ENCODE measurements at regions not wholly inside any gene's neighbourhood (a gene's known extent, or its start where the extent isn't known, plus 50 kb on each side); places are given as distances from the start of the nearest gene placed in this dataset.

DNA sequence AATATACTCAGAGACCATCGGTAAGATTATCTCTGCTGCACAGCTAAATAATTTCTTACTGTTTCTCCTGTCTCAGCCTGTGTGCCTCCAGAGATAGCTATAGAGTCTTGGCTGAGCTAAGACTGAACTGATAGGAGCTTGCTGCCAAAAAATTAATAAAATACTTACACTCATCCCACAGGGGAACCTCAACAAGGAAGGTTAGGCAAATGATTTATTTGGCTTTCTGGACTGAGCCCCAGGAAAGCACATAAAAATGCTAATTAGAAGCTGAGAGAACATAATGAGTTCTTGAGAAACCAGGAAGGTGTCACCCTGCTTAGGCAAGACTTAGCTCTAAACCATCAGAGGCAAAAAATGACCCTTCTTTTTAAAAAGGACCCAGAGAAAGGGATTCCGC lies 534.5 kb downstream of the TNS3 start:
- no peaks in the 10 kb centered on the region for H3K27me3 ChIP-seq
- TF ChIP-seq POLR2A (IDR thresholded peaks at IDR 0.05): no peak
- TF ChIP-seq, protein P1, sequence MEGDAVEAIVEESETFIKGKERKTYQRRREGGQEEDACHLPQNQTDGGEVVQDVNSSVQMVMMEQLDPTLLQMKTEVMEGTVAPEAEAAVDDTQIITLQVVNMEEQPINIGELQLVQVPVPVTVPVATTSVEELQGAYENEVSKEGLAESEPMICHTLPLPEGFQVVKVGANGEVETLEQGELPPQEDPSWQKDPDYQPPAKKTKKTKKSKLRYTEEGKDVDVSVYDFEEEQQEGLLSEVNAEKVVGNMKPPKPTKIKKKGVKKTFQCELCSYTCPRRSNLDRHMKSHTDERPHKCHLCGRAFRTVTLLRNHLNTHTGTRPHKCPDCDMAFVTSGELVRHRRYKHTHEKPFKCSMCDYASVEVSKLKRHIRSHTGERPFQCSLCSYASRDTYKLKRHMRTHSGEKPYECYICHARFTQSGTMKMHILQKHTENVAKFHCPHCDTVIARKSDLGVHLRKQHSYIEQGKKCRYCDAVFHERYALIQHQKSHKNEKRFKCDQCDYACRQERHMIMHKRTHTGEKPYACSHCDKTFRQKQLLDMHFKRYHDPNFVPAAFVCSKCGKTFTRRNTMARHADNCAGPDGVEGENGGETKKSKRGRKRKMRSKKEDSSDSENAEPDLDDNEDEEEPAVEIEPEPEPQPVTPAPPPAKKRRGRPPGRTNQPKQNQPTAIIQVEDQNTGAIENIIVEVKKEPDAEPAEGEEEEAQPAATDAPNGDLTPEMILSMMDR (IDR thresholded peaks at IDR 0.05): no peak
- WGBS, 4 donors: 78 to 89% (median 86%) methylated on average over 2 of the region's 2 CpGs
- peaks cover 3 to 39% (median 25%) of the 10 kb centered on the region in 12 donors for H3K4me1 ChIP-seq
- H3K9me3 ChIP-seq: no peaks in the 10 kb centered on the region
- H3K4me3 ChIP-seq: no peak overlapping the region
- DNase-seq (no peak), ATAC-seq (no peak)
- intact Hi-C loops (cut with DNase I): loop anchor here in 3 of 10 donors (5.0 to 10.0 kb wide), 4 partner anchors 40 to 273 kb away; no protein-coding TSS in a partner anchor
- peak overlapping the region in 1 of 12 donors; percentile 2 for H3K27ac ChIP-seq
- no peaks in the 10 kb centered on the region for H3K36me3 ChIP-seq

DNA sequence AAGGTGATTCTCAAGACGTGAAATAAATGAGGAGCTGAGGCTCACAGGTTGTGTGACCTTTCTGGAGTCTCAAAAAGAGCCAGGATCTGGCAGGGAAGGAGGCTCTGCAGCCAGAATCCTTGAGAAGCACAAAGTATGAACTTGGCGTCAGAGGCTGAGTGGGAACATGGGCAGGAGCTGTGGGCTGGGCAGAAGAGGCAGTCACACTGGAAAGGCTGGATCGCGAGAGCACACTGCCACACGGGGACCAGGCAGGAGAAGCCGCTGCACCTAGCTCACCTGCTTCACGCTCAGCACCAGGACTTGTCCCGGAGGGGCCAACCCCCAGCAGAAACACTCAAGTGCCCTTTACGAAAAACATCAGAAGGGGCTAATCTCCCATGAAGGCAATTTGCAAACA lies 535.0 kb downstream of the TNS3 start:
- TF ChIP-seq POLR2A (IDR thresholded peaks at IDR 0.05): no peak
- TF ChIP-seq, protein P1 (IDR thresholded peaks at IDR 0.05): no peak
- H3K9me3 ChIP-seq: no peaks in the 10 kb centered on the region
- no peaks in the 10 kb centered on the region for H3K27me3 ChIP-seq
- DNase-seq: no peak
- H3K27ac ChIP-seq: peak overlapping the region in 1 of 12 donors; percentile 2
- peaks cover 3 to 39% (median 25%) of the 10 kb centered on the region in 12 donors for H3K4me1 ChIP-seq
- WGBS, 4 donors: 82 to 87% (median 87%) methylated on average over 9 of the region's 9 CpGs
- no peak for ATAC-seq
- no peaks in the 10 kb centered on the region for H3K36me3 ChIP-seq
- no peak overlapping the region for H3K4me3 ChIP-seq
- intact Hi-C loops (cut with DNase I): loop anchor here in 3 of 10 donors (5.0 to 10.0 kb wide), 4 partner anchors 40 to 272 kb away; no protein-coding TSS in a partner anchor

DNA sequence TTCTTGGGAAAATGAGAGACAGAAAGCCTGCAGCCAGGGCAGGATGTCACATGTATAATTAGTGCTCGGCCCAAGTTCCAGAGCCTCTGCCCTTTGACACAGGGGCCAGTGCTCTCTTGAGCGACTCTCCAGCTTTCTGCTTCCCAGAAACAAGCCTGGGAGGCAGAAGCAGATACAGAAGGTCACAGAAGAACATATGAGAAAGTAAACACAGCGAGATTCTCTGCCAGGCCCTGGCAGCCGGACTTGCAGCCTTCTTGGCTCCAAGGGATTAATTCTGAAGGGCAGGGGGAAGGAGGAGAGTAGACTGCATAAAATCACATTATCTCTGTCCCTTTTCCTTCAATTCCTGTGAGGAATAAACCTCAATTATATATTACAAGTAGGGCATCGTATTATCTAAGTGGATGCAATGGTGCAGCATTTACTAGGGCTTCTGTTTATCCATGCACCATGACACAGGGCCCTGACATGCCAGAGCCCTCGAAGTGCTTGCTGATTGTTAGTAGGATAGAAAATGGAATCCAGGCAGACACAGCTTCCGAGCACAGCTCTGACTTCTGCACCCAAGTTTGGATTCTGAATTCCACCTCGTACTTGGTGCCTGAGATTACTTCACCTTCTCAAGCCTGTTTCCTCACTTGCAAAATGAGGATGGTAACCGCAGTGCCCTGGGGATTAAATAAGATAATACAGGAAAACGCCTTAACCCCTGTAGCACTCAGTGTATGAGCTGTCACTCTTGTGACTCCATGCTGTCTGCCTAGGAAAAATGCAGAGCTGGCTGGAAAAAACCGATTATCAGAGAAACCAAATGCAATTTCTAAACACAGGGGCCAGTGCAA lies 536.5 kb downstream of the TNS3 start:
- Histone ChIP-seq H3K27me3 (no peaks in the 10 kb centered on the region), H3K27ac (peak overlapping the region; percentile 21 to 82 (median 64)), H3K36me3 (no peaks in the 10 kb centered on the region), H3K4me1 (peaks cover 3 to 49% (median 31%) of the 10 kb centered on the region in 12 donors), H3K9me3 (no peaks in the 10 kb centered on the region), H3K4me3 (no peak overlapping the region)
- WGBS, 4 donors: 19 to 27% (median 22%) methylated on average over 11 of the region's 11 CpGs
- DNase-seq (peak; percentile 40 to 81 (median 63)), ATAC-seq (peak; percentile 68 to 83 (median 78))
- intact Hi-C loops (cut with DNase I): loop anchor here in 3 of 10 donors (5.0 to 10.0 kb wide), 4 partner anchors 42 to 271 kb away; no protein-coding TSS in a partner anchor
- TF ChIP-seq, protein P1 (IDR thresholded peaks at IDR 0.05): no peak
- TF ChIP-seq POLR2A (IDR thresholded peaks at IDR 0.05): no peak

DNA sequence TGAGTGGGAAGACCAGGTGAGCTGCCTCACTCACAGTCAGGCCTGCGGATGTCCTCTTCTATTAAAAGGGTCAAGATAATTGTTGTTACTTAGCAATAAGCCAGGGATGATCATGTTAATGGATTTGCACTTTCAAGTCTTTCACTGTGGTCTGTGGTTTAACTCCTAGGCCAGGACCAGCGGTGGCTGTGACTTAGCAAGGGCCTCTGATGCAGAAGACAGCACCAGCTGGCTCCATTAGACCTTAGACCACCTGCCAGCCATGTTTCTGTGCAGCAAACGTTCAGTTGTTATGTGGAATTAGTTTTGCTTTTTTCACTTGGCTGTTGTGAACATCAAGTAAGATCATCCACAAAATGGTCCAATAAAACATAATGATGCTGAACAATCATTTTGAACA lies 537.3 kb downstream of the TNS3 start:
- DNase-seq: no peak
- ATAC-seq: no peak
- H3K9me3 ChIP-seq: no peaks in the 10 kb centered on the region
- no peaks in the 10 kb centered on the region for H3K36me3 ChIP-seq
- WGBS, 4 donors: 81 to 89% (median 83%) methylated on average over 3 of the region's 3 CpGs
- H3K27ac ChIP-seq: peak overlapping the region in 9 of 12 donors; percentile 48 to 82 (median 65)
- no peaks in the 10 kb centered on the region for H3K27me3 ChIP-seq
- intact Hi-C loops (cut with DNase I): loop anchor here in 4 of 10 donors (5.0 to 10.0 kb wide), 5 partner anchors 43 to 270 kb away; no protein-coding TSS in a partner anchor
- TF ChIP-seq, protein P1 (IDR thresholded peaks at IDR 0.05): no peak
- TF ChIP-seq POLR2A (IDR thresholded peaks at IDR 0.05): no peak
- peaks cover 8 to 57% (median 38%) of the 10 kb centered on the region in 12 donors for H3K4me1 ChIP-seq
- no peak overlapping the region for H3K4me3 ChIP-seq

Measured in heart left ventricle (tissue), 16 donors.